Body of pancreas (tissue), 4 donors: ENCODE measurements at regions not wholly inside any gene's neighbourhood (a gene's known extent, or its start where the extent isn't known, plus 50 kb on each side); places are given as distances from the start of the nearest gene placed in this dataset.

Experiments used
- POLR2A ChIP-seq, 3 donors: fragments of 450-650 bp; IDR thresholded peaks; one replicate each; pipeline ENCODE4 v1.6.1; 2016; ENCODE audit warnings: antibody characterized with exemption in 3 of 3, mild to moderate bottlenecking in 2 of 3
- TF ChIP-seq, protein P1 (sequence below), 7 experiments: fragments of 450-650 bp in 4 of 7; fragments of 200-600 bp in 3 of 7; sonication (generic) in 3 of 7; IDR thresholded peaks; one replicate each; pipeline ENCODE4 v1.5.1; 2016 to 2019; ENCODE audit warnings: antibody characterized with exemption in 7 of 7

DNA sequence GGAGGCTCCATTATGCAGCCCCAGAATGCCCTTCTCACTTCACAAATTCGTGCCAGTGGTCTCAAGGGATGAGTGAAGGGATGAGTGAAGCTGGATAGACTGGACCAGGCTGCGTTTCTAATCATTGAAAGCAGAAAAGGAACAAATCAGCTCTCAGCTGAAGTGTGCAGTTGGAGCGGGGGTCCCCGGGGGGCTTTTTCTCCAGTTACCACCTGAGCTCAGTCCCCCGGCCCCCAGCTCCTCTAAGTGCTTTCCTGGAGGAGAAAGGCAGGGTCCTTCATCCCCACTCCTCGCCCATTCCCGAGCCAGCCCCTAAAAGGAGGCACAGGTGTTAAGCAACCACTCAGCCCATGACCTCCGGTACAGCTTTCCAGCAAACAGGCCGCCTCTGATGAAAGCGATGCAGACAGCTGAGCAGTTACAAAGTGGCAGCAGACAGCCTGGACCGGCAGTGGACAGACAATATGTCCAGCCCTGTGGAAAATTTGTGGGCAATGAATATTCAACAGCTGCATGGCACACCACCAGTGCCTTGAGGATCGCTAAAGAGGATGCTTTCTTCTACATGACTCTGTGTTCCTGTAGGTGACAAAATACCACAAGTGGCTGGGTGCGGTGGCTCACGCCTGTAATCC lies 110.7 kb upstream of the UBL3 start:
- TF ChIP-seq, protein P1, sequence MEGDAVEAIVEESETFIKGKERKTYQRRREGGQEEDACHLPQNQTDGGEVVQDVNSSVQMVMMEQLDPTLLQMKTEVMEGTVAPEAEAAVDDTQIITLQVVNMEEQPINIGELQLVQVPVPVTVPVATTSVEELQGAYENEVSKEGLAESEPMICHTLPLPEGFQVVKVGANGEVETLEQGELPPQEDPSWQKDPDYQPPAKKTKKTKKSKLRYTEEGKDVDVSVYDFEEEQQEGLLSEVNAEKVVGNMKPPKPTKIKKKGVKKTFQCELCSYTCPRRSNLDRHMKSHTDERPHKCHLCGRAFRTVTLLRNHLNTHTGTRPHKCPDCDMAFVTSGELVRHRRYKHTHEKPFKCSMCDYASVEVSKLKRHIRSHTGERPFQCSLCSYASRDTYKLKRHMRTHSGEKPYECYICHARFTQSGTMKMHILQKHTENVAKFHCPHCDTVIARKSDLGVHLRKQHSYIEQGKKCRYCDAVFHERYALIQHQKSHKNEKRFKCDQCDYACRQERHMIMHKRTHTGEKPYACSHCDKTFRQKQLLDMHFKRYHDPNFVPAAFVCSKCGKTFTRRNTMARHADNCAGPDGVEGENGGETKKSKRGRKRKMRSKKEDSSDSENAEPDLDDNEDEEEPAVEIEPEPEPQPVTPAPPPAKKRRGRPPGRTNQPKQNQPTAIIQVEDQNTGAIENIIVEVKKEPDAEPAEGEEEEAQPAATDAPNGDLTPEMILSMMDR (IDR thresholded peaks at IDR 0.05): no peak
- TF ChIP-seq POLR2A (IDR thresholded peaks at IDR 0.05): no peak
